ENCODE measurements at regions not wholly inside any gene's neighbourhood (a gene's known extent, or its start where the extent isn't known, plus 50 kb on each side); places are given as distances from the start of the nearest gene placed in this dataset.

DNA sequence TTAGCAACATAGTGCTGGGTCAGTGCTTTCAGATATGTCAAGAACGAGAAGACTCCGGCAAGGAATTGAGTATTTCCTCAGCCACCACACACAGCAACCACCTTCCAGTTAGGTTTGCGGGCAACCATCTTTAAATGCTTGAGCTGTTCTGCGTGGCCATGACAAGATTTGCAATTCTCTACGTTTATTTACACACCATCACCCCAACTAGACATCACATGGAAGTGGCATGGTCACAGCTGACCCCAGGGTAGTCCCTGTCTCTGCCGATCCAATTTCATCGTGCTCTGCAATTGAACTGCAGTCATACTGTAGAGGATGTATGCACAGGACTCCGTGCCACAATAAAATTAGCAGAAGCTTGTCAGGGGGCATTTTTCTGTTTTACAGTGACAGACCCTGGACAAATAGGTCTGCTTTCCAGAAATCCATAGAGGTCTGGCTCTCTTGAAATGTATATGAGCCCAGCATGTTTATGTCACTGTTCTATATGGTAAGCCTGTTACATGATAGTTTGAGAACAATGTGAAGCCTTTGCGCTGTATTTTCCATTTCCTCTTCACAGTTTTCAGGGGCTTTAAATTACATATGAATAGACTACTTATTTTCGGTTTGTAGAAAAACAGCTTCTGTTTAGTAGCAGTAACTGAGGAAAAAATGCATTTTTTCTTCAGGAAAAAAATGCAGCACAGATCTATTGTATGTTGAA, 605.2 kb downstream of the NR4A2 start:
- peak in 1 of 2 donors; percentile 1 for DNase-seq (ENCODE audit: low read depth in 2 of 2)
- Histone ChIP-seq H3K4me2 (ENCODE audit: extremely low read depth, insufficient read depth, low read length) (no peak overlapping the region), H3K36me3 (ENCODE audit: control insufficient read depth, insufficient read depth, low read length) (no peaks in the 10 kb centered on the region)

DNA sequence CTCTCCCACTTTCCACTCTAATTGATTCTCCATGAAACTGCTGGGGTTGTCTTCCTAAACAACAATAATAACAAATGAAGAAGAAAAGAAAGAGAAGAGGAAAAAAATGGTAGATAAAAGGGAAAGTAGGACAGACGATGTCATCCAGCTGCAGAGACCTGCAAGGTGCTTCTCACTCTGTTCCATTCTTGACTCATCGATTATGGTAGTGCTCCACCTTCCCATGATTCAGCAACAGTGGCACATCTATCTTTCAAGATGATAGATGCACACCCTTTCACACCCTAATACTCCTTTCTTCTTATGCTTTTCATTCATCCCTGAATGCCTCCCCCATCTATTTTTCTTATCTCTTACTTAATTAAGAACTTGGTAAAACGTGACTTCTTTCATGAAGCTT, 610.2 kb downstream of the NR4A2 start:
- Histone ChIP-seq H3K27me3 (ENCODE audit: control insufficient read depth, insufficient read depth, low read length) (no peaks in the 10 kb centered on the region), H3K79me2 (ENCODE audit: control insufficient read depth, insufficient read depth, low read length) (no peaks in the 10 kb centered on the region), H3K4me3 (replicated peaks in 1 of 4; ENCODE audit: control extremely low read depth in 1 of 4, insufficient read depth in 1 of 4, low read depth in 3 of 4, low read length in 4 of 4) (no peak overlapping the region), H4K20me1 (ENCODE audit: control insufficient read depth, extremely low read depth, insufficient read depth, low read length) (no peaks in the 10 kb centered on the region), H3K4me2 (ENCODE audit: extremely low read depth, insufficient read depth, low read length) (no peak overlapping the region), H3K9me3 (ENCODE audit: control insufficient read depth, insufficient read depth, low read depth, low read length) (no peaks in the 10 kb centered on the region), H3K27ac (ENCODE audit: insufficient read depth, low read length) (no peak overlapping the region), H3K4me1 (ENCODE audit: control insufficient read depth, extremely low read depth, insufficient read depth, low read length) (no peaks in the 10 kb centered on the region), H3K9ac (ENCODE audit: insufficient read depth, low read length) (no peak overlapping the region), H3K36me3 (ENCODE audit: control insufficient read depth, insufficient read depth, low read length) (no peaks in the 10 kb centered on the region), H2AFZ (ENCODE audit: low read length) (no peak overlapping the region)
- DNase-seq (ENCODE audit: low read depth in 2 of 2): no peak
- TF ChIP-seq, protein P1, sequence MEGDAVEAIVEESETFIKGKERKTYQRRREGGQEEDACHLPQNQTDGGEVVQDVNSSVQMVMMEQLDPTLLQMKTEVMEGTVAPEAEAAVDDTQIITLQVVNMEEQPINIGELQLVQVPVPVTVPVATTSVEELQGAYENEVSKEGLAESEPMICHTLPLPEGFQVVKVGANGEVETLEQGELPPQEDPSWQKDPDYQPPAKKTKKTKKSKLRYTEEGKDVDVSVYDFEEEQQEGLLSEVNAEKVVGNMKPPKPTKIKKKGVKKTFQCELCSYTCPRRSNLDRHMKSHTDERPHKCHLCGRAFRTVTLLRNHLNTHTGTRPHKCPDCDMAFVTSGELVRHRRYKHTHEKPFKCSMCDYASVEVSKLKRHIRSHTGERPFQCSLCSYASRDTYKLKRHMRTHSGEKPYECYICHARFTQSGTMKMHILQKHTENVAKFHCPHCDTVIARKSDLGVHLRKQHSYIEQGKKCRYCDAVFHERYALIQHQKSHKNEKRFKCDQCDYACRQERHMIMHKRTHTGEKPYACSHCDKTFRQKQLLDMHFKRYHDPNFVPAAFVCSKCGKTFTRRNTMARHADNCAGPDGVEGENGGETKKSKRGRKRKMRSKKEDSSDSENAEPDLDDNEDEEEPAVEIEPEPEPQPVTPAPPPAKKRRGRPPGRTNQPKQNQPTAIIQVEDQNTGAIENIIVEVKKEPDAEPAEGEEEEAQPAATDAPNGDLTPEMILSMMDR (conservative IDR thresholded peaks at IDR 0.05 in 1 of 2, IDR thresholded peaks at IDR 0.05 in 1 of 2; ENCODE audit: low read depth in 1 of 2, low read length in 2 of 2): no peak
- TF ChIP-seq EZH2 (IDR thresholded peaks at IDR 0.05; ENCODE audit: low read length, missing control alignments): no peak

More for the DNA sequence above, 605.2 kb downstream of the NR4A2 start:
- no peaks in the 10 kb centered on the region for H3K4me1 ChIP-seq (ENCODE audit: control insufficient read depth, extremely low read depth, insufficient read depth, low read length)
- H3K4me3 ChIP-seq (replicated peaks in 1 of 4; ENCODE audit: control extremely low read depth in 1 of 4, insufficient read depth in 1 of 4, low read depth in 3 of 4, low read length in 4 of 4): no peak overlapping the region
- H3K9ac ChIP-seq (ENCODE audit: insufficient read depth, low read length): no peak overlapping the region
- no peak overlapping the region for H2AFZ ChIP-seq (ENCODE audit: low read length)
- H3K27ac ChIP-seq (ENCODE audit: insufficient read depth, low read length): no peak overlapping the region
- H3K79me2 ChIP-seq (ENCODE audit: control insufficient read depth, insufficient read depth, low read length): no peaks in the 10 kb centered on the region
- TF ChIP-seq, protein P1 (conservative IDR thresholded peaks at IDR 0.05 in 1 of 2, IDR thresholded peaks at IDR 0.05 in 1 of 2; ENCODE audit: low read depth in 1 of 2, low read length in 2 of 2): no peak
- TF ChIP-seq EZH2 (IDR thresholded peaks at IDR 0.05; ENCODE audit: low read length, missing control alignments): no peak
- H3K9me3 ChIP-seq (ENCODE audit: control insufficient read depth, insufficient read depth, low read depth, low read length): no peaks in the 10 kb centered on the region
- H3K27me3 ChIP-seq (ENCODE audit: control insufficient read depth, insufficient read depth, low read length): no peaks in the 10 kb centered on the region
- no peaks in the 10 kb centered on the region for H4K20me1 ChIP-seq (ENCODE audit: control insufficient read depth, extremely low read depth, insufficient read depth, low read length)

DNA sequence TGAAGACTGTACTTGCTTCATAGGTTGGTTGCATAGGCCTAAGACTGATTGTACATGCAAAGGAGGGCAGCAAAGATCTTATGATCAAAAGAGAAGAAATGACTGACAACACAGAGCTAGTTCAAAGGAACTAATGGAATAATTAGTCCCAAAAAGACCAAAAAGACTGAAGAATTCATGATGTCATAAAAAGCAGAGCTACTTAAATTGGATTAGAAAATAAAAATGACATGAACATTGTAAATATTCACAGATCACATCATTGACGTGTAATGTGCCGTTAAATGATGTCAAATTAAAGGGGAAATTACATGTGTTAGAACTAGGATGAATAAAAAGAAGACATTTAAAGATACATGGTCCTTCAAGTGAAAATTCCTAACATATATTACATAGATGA, 616.8 kb downstream of the NR4A2 start:
- Histone ChIP-seq H4K20me1 (ENCODE audit: control insufficient read depth, extremely low read depth, insufficient read depth, low read length) (no peaks in the 10 kb centered on the region), H2AFZ (ENCODE audit: low read length) (no peak overlapping the region), H3K9ac (ENCODE audit: insufficient read depth, low read length) (no peak overlapping the region)

More for the DNA sequence above, 616.8 kb downstream of the NR4A2 start:
- TF ChIP-seq, protein P1 (conservative IDR thresholded peaks at IDR 0.05 in 1 of 2, IDR thresholded peaks at IDR 0.05 in 1 of 2; ENCODE audit: low read depth in 1 of 2, low read length in 2 of 2): no peak
- no peak for TF ChIP-seq EZH2 (IDR thresholded peaks at IDR 0.05; ENCODE audit: low read length, missing control alignments)
- Histone ChIP-seq H3K79me2 (ENCODE audit: control insufficient read depth, insufficient read depth, low read length) (no peaks in the 10 kb centered on the region), H3K4me2 (ENCODE audit: extremely low read depth, insufficient read depth, low read length) (no peak overlapping the region), H3K27ac (ENCODE audit: insufficient read depth, low read length) (no peak overlapping the region), H3K36me3 (ENCODE audit: control insufficient read depth, insufficient read depth, low read length) (no peaks in the 10 kb centered on the region), H3K9me3 (ENCODE audit: control insufficient read depth, insufficient read depth, low read depth, low read length) (no peaks in the 10 kb centered on the region), H3K4me1 (ENCODE audit: control insufficient read depth, extremely low read depth, insufficient read depth, low read length) (no peaks in the 10 kb centered on the region), H3K4me3 (replicated peaks in 1 of 4; ENCODE audit: control extremely low read depth in 1 of 4, insufficient read depth in 1 of 4, low read depth in 3 of 4, low read length in 4 of 4) (no peak overlapping the region), H3K27me3 (ENCODE audit: control insufficient read depth, insufficient read depth, low read length) (no peaks in the 10 kb centered on the region)
- no peak for DNase-seq (ENCODE audit: low read depth in 2 of 2)

All from fibroblast of lung (primary cell).